ENCODE measurements at regions not wholly inside any gene's neighbourhood (a gene's known extent, or its start where the extent isn't known, plus 50 kb on each side); places are given as distances from the start of the nearest gene placed in this dataset.

DNA sequence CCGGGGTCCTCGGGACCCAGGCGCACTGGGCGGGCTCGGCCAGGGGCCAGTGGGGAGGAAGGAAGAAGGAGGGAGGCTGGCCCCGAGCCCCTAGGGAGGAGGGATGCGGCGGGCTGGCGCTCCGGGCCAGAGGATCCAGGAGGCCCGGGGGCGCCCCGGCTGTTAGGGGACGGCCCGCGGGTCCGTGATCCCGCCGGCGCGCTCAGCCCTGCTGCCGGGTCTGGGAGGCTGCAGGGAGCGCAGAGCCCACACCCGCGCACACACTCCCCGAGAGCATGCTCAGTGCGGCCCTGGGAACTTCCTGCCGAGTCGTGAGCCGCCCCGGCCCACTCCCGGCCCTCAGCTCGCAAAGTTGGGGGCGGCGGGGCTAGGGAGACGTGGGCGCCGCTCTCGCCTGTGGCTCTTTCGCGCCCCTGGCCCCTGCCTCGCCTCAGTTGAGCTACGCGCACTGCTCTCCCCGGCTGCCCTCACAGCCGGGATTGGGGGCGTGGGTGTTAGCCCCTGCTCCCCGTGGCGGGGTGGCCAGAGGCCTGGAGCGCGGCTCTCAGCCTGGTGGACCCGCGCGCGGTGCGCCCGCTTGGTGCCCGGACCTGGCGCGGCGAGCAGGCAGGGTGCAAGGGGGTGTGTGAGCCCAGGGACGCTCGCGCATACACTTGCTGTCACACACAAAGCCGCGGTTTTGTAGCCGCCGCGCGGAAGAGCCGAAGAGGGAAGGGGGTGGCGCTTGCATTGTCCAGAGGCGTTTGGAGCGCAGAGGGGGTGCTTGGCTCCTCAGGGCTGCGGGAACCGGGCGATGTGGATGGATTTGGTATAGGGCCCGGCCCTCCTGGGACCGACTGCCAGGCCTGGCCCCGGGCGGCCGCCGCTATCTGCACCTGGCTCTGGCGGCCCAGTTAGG, 132.9 kb upstream of the MGAT5 start:
- Histone ChIP-seq H2BK12ac (ENCODE audit: low read depth, low read length) (peak overlapping the region; percentile 69; the same call in 1 of the 2 replicates), H3K18ac (ENCODE audit: extremely low read depth, low read length) (peak overlapping the region; percentile 48; the same call in 1 of the 2 replicates), H2BK20ac (ENCODE audit: low read length) (no peak overlapping the region), H3K79me1 (ENCODE audit: low read depth, low read length) (peaks cover 6% of the 10 kb centered on the region; the same call in 1 of the 2 replicates), H3K4me1 (replicated peaks in 1 of 4; ENCODE audit: control insufficient read depth in 3 of 4, insufficient read depth in 4 of 4, low read length in 3 of 4) (peaks cover 9 to 26% (median 17%) of the 10 kb centered on the region in 4 experiments; a peak in 6 of 7 replicates), H4K5ac (ENCODE audit: insufficient read length, low read depth, low read length) (no peak overlapping the region), H3K9me3 (ENCODE audit: insufficient read depth in 2 of 2, low read depth in 1 of 2, low read length in 1 of 2) (no peaks in the 10 kb centered on the region), H4K91ac (replicated peaks; ENCODE audit: insufficient read length, low read length) (no peak overlapping the region), H3K4ac (replicated peaks; ENCODE audit: insufficient read length, low read depth, low read length) (no peak overlapping the region), H2BK120ac (replicated peaks; ENCODE audit: low read depth, low read length) (no peak overlapping the region), H3K23me2 (ENCODE audit: low read depth, low read length) (peaks cover 12% of the 10 kb centered on the region; the same call in 1 of the 2 replicates), H3K27ac (ENCODE audit: low read depth, low read length) (no peak overlapping the region), H4K20me1 (replicated peaks in 1 of 2; ENCODE audit: control insufficient read depth in 1 of 2, insufficient read depth in 2 of 2, low read length in 2 of 2) (peaks cover 11 to 12% of the 10 kb centered on the region in 2 experiments), H2AK5ac (ENCODE audit: low read depth, low read length) (no peak overlapping the region), H3K14ac (ENCODE audit: insufficient read length) (no peak overlapping the region), H3K4me3 (ENCODE audit: extremely low read depth in 1 of 4, insufficient read depth in 2 of 4, low read depth in 3 of 4, low read length in 4 of 4) (peak overlapping the region; percentile 59 to 94 (median 76)), H3K4me2 (ENCODE audit: insufficient read depth in 1 of 2, low read depth in 2 of 2, low read length in 2 of 2) (peak overlapping the region; percentile 73 to 92), H3K9ac (replicated peaks in 1 of 4; ENCODE audit: extremely low read depth in 1 of 4, low read depth in 3 of 4, low read length in 3 of 4) (peak overlapping the region; percentile 32 to 62 (median 50); a peak in 6 of 7 replicates), H2BK5ac (ENCODE audit: low read depth, low read length) (no peak overlapping the region), H3K56ac (replicated peaks; ENCODE audit: insufficient read length, low read depth, low read length) (no peak overlapping the region), H3K36me3 (ENCODE audit: control insufficient read depth in 2 of 4, insufficient read depth in 4 of 4, low read length in 3 of 4) (no peaks in the 10 kb centered on the region), H3K23ac (ENCODE audit: insufficient read length) (no peak overlapping the region), H3K27me3 (replicated peaks in 1 of 4; ENCODE audit: control insufficient read depth in 3 of 4, extremely low read depth in 1 of 4, insufficient read depth in 3 of 4, low read length in 3 of 4) (peaks cover 0 to 3% (median 0%) of the 10 kb centered on the region in 4 experiments; a peak in 1 of 7 replicates), H3K79me2 (ENCODE audit: control insufficient read depth in 1 of 2, insufficient read depth in 2 of 2, low read length in 2 of 2) (peaks cover 15 to 52% of the 10 kb centered on the region in 2 experiments), H2BK15ac (ENCODE audit: low read length) (no peak overlapping the region), H2AFZ (ENCODE audit: low read length) (no peak overlapping the region), H4K8ac (ENCODE audit: extremely low read depth, insufficient read depth, low read length) (0 out of 2 replicates have a peak overlapping the region, but pooled peaks have one; percentile 11)
- ChIA-PET POLR2A (ENCODE audit: partially characterized antibody) (interaction anchor here (0.9 to 4.2 kb wide), 6 partner anchors 11 to 124 kb away, joined by 3 to 37 read pairs (median 3); no protein-coding TSS in a partner anchor), CTCF (ENCODE audit: partially characterized antibody) (interaction anchor here (0.6 to 10.6 kb wide), 12 partner anchors 10 to 733 kb away, joined by 3 to 240 read pairs (median 4); no protein-coding TSS in a partner anchor)
- peak in 1 of 2 experiments; percentile 73 for DNase-seq (ENCODE audit: low read depth in 1 of 2, low spot score in 2 of 2)
- WGBS, 2 experiments (ENCODE audit: extremely low coverage in 1 of 2, insufficient coverage in 1 of 2, insufficient read length in 1 of 2, insufficient replicate concordance in 2 of 2, low coverage in 1 of 2, low lambda C conversion rate in 2 of 2, missing lambda C conversion rate in 1 of 2) = 3% methylated on average over 55 of the region's 84 CpGs; no CpG with 5 or more reads in 1 of the 2 experiments
- FAIRE-seq = no peak
- TF ChIP-seq CREB1 (IDR thresholded peaks at IDR 0.05) = 0 out of 2 replicates have a peak, but pooled peaks have one; percentile 17
- no peak; a peak in 1 of 4 replicates for TF ChIP-seq RAD21 (IDR thresholded peaks at IDR 0.05 in 1 of 2, conservative IDR thresholded peaks at IDR 0.05 in 1 of 2; ENCODE audit: low read depth in 2 of 2, low read length in 2 of 2)
- TF ChIP-seq SP1 (IDR thresholded peaks at IDR 0.05; ENCODE audit: low read depth, low read length) = no peak
- TF ChIP-seq TCF12 (IDR thresholded peaks at IDR 0.05; ENCODE audit: low read depth, low read length) = 0 out of 2 replicates have a peak, but pooled peaks have one; percentile 5
- no peak for TF ChIP-seq SAP30 (IDR thresholded peaks at IDR 0.05; ENCODE audit: insufficient read depth, insufficient replicate concordance, low read length)
- TF ChIP-seq RFX5 (IDR thresholded peaks at IDR 0.05; ENCODE audit: borderline replicate concordance, low read depth, low read length) = no peak
- 0 out of 2 replicates have a peak, but pooled peaks have one; percentile 39 for TF ChIP-seq PHF8 (conservative IDR thresholded peaks at IDR 0.05; ENCODE audit: low read depth, low read length)
- no peak for TF ChIP-seq EZH2 (IDR thresholded peaks at IDR 0.05; ENCODE audit: low read depth, low read length, severe bottlenecking)
- peak; percentile 25; the same call in 1 of the 2 replicates for TF ChIP-seq RBBP5 (IDR thresholded peaks at IDR 0.05; ENCODE audit: borderline replicate concordance, low read depth, low read length)
- no peak for TF ChIP-seq SP4 (IDR thresholded peaks at IDR 0.05; ENCODE audit: low read length)

Measured in H1 (cell line).